WTC11 (cell line): ENCODE measurements at regions not wholly inside any gene's neighbourhood (a gene's known extent, or its start where the extent isn't known, plus 50 kb on each side); places are given as distances from the start of the nearest gene placed in this dataset.

Experiments
- ATAC-seq: fragments of 200-7000 bp; cut with Tn5 transposase; 2 replicates; pipeline ENCODE4 v1.10.0; 2021; ENCODE audit warnings: mild to moderate bottlenecking, moderate library complexity
- CTCF ChIA-PET: fragments of 300-600 bp; sonication (Branson Sonifier 250); formaldehyde crosslinking; loops from one replicate; lab custom pipeline; 2021; ENCODE audit warnings: antibody characterized with exemption; lab: Charles Lee
- POLR2A ChIA-PET: fragments of 350-600 bp; sonication (Branson Sonifier 250); formaldehyde crosslinking; loops from one replicate; lab custom pipeline; 2021; ENCODE audit warnings: antibody characterized with exemption; lab: Charles Lee
- DNase-seq: peaks from one replicate; pipeline ENCODE4 v3.0.0; 2021; ENCODE audit warnings: low spot score
- H3K27ac Mint-ChIP-seq: 2 replicates; pipeline ENCODE4 v1.8.0; 2021; ENCODE audit warnings: mixed read lengths
- H3K27me3 Mint-ChIP-seq: 2 replicates; pipeline ENCODE4 v1.8.0; 2021; ENCODE audit warnings: low read depth, mild to moderate bottlenecking, moderate library complexity, mixed read lengths
- H3K36me3 Mint-ChIP-seq: 2 replicates; pipeline ENCODE4 v1.8.0; 2021; ENCODE audit warnings: mixed read lengths
- H3K4me1 Mint-ChIP-seq: 2 replicates; pipeline ENCODE4 v1.8.0; 2022; ENCODE audit warnings: mixed read lengths
- H3K4me3 Mint-ChIP-seq: 2 replicates; pipeline ENCODE4 v1.8.0; 2021; ENCODE audit warnings: mild to moderate bottlenecking, moderate library complexity, mixed read lengths
- H3K9me3 Mint-ChIP-seq: 2 replicates; pipeline ENCODE4 v1.8.0; 2021; ENCODE audit warnings: mixed read lengths
- AFF4 ChIP-seq: sonication (generic); formaldehyde crosslinking; IDR thresholded peaks from 2 replicates; pipeline ENCODE4 v1.8.1; 2023; ENCODE audit warnings: mild to moderate bottlenecking, missing genetic modification reagents, borderline replicate concordance
- ERG ChIP-seq: fragments of 250-450 bp; sonication (Bioruptor Pico); IDR thresholded peaks from 2 replicates; pipeline ENCODE4 v1.8.0; 2021; ENCODE audit warnings: mild to moderate bottlenecking
- FOXJ3 ChIP-seq: sonication (generic); formaldehyde crosslinking; IDR thresholded peaks from 2 replicates; pipeline ENCODE4 v1.9.0; 2021; ENCODE audit warnings: missing genetic modification reagents, mild to moderate bottlenecking, borderline replicate concordance
- FOXK1 ChIP-seq: sonication (generic); formaldehyde crosslinking; IDR thresholded peaks from 2 replicates; pipeline ENCODE4 v1.8.0; 2022; ENCODE audit warnings: mild to moderate bottlenecking, moderate library complexity, missing genetic modification reagents
- NFE2L1 ChIP-seq: sonication (generic); formaldehyde crosslinking; IDR thresholded peaks from 2 replicates; pipeline ENCODE4 v1.8.1; 2023; ENCODE audit warnings: missing genetic modification reagents
- NR1H2 ChIP-seq: sonication (generic); formaldehyde crosslinking; IDR thresholded peaks from 2 replicates; pipeline ENCODE4 v1.9.0; 2021; ENCODE audit warnings: mild to moderate bottlenecking, moderate library complexity, missing genetic modification reagents
- PRRX2 ChIP-seq: fragments of 250-450 bp; sonication (Bioruptor Pico); IDR thresholded peaks from 2 replicates; pipeline ENCODE4 v1.8.0; 2021; ENCODE audit warnings: mild to moderate bottlenecking
- RELA ChIP-seq: sonication (generic); formaldehyde crosslinking; IDR thresholded peaks from 2 replicates; pipeline ENCODE4 v1.8.1; 2022; ENCODE audit warnings: missing genetic modification reagents, mild to moderate bottlenecking, borderline replicate concordance
- RORB ChIP-seq: fragments of 250-450 bp; sonication (Bioruptor Pico); IDR thresholded peaks from 2 replicates; pipeline ENCODE4 v1.9.0; 2021; ENCODE audit warnings: mild to moderate bottlenecking
- SP1 ChIP-seq: sonication (generic); formaldehyde crosslinking; conservative IDR thresholded peaks from 2 replicates; pipeline ENCODE4 v1.8.1; 2022; ENCODE audit warnings: missing genetic modification reagents
- STAT6 ChIP-seq: sonication (generic); formaldehyde crosslinking; conservative IDR thresholded peaks from 2 replicates; pipeline ENCODE4 v1.8.1; 2023; ENCODE audit warnings: mild to moderate bottlenecking, low read depth, missing genetic modification reagents, moderate library complexity
- TEAD1 ChIP-seq: sonication (generic); formaldehyde crosslinking; IDR thresholded peaks from 2 replicates; pipeline ENCODE4 v1.8.0; 2022; ENCODE audit warnings: mild to moderate bottlenecking, missing genetic modification reagents
- TP53 ChIP-seq: sonication (generic); formaldehyde crosslinking; IDR thresholded peaks from 2 replicates; pipeline ENCODE4 v1.8.1; 2023; ENCODE audit warnings: mild to moderate bottlenecking, missing genetic modification reagents
- USF2 ChIP-seq: sonication (generic); formaldehyde crosslinking; IDR thresholded peaks from 2 replicates; pipeline ENCODE4 v1.8.1; 2023; ENCODE audit warnings: mild to moderate bottlenecking, missing genetic modification reagents, moderate library complexity
- ZMAT4 ChIP-seq: fragments of 250-450 bp; sonication (Bioruptor Pico); IDR thresholded peaks from 2 replicates; pipeline ENCODE4 v1.9.0; 2021; ENCODE audit warnings: mild to moderate bottlenecking
- ZNF396 ChIP-seq: fragments of 250-450 bp; sonication (Bioruptor Pico); IDR thresholded peaks from 2 replicates; pipeline ENCODE4 v1.8.0; 2021; ENCODE audit warnings: mild to moderate bottlenecking, moderate library complexity, borderline replicate concordance
- ZSCAN18 ChIP-seq: fragments of 250-450 bp; sonication (Bioruptor Pico); IDR thresholded peaks from 2 replicates; pipeline ENCODE4 v2.1.2; 2022; ENCODE audit warnings: mild to moderate bottlenecking, moderate library complexity
- TF ChIP-seq, protein P1 (sequence below): sonication (generic); formaldehyde crosslinking; IDR thresholded peaks from 2 replicates; pipeline ENCODE4 v1.8.0; 2023; ENCODE audit warnings: missing genetic modification reagents, mild to moderate bottlenecking, borderline replicate concordance

GRCh38 chr17:10984220-10984619 lies 146.3 kb upstream of the PIRT start:
- no peak for DNase-seq
- no peak for ATAC-seq
- H3K4me3 Mint-ChIP-seq: no peak overlapping the region
- H3K27ac Mint-ChIP-seq: no peak overlapping the region
- POLR2A ChIA-PET: no interaction called here
- CTCF ChIA-PET: no interaction called here
- H3K9me3 Mint-ChIP-seq: peaks cover 88% of the 10 kb centered on the region
- H3K36me3 Mint-ChIP-seq: peaks cover 54% of the 10 kb centered on the region
- no peaks in the 10 kb centered on the region for H3K4me1 Mint-ChIP-seq
- H3K27me3 Mint-ChIP-seq: peaks cover under 1% of the 10 kb centered on the region; the same call in 1 of the 2 replicates
- no peak for TF ChIP-seq FOXJ3 (CRISPR knock-in tag)
- TF ChIP-seq STAT6 (CRISPR knock-in tag): no peak
- no peak for TF ChIP-seq FOXK1 (CRISPR knock-in tag)
- no peak for TF ChIP-seq RELA (CRISPR knock-in tag)
- TF ChIP-seq RORB (CRISPR knock-in tag): no peak
- no peak for TF ChIP-seq ZMAT4 (CRISPR knock-in tag)
- TF ChIP-seq TP53 (CRISPR knock-in tag): no peak

- H3K36me3 Mint-ChIP-seq: peaks cover 52% of the 10 kb centered on the region
- H3K4me1 Mint-ChIP-seq: no peaks in the 10 kb centered on the region
- DNase-seq: no peak
- H3K9me3 Mint-ChIP-seq: peaks cover 73% of the 10 kb centered on the region
- TF ChIP-seq FOXK1 (CRISPR knock-in tag) (no peak), TEAD1 (no peak), NR1H2 (CRISPR knock-in tag) (no peak), PRRX2 (no peak), USF2 (CRISPR knock-in tag) (no peak), ERG (CRISPR knock-in tag) (no peak)
- TF ChIP-seq, protein P1, sequence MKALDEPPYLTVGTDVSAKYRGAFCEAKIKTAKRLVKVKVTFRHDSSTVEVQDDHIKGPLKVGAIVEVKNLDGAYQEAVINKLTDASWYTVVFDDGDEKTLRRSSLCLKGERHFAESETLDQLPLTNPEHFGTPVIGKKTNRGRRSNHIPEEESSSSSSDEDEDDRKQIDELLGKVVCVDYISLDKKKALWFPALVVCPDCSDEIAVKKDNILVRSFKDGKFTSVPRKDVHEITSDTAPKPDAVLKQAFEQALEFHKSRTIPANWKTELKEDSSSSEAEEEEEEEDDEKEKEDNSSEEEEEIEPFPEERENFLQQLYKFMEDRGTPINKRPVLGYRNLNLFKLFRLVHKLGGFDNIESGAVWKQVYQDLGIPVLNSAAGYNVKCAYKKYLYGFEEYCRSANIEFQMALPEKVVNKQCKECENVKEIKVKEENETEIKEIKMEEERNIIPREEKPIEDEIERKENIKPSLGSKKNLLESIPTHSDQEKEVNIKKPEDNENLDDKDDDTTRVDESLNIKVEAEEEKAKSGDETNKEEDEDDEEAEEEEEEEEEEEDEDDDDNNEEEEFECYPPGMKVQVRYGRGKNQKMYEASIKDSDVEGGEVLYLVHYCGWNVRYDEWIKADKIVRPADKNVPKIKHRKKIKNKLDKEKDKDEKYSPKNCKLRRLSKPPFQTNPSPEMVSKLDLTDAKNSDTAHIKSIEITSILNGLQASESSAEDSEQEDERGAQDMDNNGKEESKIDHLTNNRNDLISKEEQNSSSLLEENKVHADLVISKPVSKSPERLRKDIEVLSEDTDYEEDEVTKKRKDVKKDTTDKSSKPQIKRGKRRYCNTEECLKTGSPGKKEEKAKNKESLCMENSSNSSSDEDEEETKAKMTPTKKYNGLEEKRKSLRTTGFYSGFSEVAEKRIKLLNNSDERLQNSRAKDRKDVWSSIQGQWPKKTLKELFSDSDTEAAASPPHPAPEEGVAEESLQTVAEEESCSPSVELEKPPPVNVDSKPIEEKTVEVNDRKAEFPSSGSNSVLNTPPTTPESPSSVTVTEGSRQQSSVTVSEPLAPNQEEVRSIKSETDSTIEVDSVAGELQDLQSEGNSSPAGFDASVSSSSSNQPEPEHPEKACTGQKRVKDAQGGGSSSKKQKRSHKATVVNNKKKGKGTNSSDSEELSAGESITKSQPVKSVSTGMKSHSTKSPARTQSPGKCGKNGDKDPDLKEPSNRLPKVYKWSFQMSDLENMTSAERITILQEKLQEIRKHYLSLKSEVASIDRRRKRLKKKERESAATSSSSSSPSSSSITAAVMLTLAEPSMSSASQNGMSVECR (CRISPR knock-in tag): no peak
- TF ChIP-seq, all 79 proteins: peak for 0
- Mint-ChIP-seq H3K4me3 (no peak overlapping the region), H3K27me3 (peaks cover 10% of the 10 kb centered on the region), H3K27ac (no peak overlapping the region)
- ChIA-PET CTCF (no interaction called here), POLR2A (no interaction called here)
- ATAC-seq: no peak
Measured at GRCh38 chr17:10976401-10976800, 138.5 kb upstream of the PIRT start.

DNA sequence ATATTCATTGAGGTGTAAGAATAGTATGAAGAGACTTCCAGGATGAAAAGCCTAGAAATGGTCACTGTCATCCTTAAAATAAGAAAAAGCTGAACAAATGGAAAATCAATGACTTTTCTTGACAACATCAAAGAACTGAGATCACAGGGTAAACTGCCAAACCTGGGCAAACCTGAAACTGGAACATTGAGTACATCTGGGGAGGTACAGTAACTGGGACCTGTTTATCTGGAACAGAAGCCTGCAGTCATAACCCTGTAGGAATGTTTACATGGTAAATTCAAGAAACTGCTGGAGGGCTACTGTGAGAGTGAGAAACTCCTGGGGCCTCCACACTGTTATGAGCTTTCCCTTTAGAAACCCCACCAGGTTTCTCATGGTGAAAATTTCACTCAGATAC lies 130.1 kb upstream of the PIRT start:
- Mint-ChIP-seq H3K4me3 (no peak overlapping the region), H3K4me1 (no peaks in the 10 kb centered on the region), H3K27me3 (no peaks in the 10 kb centered on the region; the same call in 1 of the 2 replicates), H3K9me3 (peaks cover 72% of the 10 kb centered on the region), H3K36me3 (peaks cover 36% of the 10 kb centered on the region), H3K27ac (no peak overlapping the region)
- ChIA-PET CTCF (no interaction called here), POLR2A (no interaction called here)
- ATAC-seq: no peak
- no peak for DNase-seq
- TF ChIP-seq NFE2L1 (no peak), ZSCAN18 (CRISPR knock-in tag) (no peak), ZNF396 (CRISPR knock-in tag) (no peak), SP1 (CRISPR knock-in tag) (no peak), AFF4 (no peak)
